Heart right ventricle (tissue), 16 donors: ENCODE measurements at regions not wholly inside any gene's neighbourhood (a gene's known extent, or its start where the extent isn't known, plus 50 kb on each side); places are given as distances from the start of the nearest gene placed in this dataset.

ENCODE experiments used
- ATAC-seq, 8 donors: fragments of 200-7000 bp; cut with Tn5 transposase; one replicate each; pipeline ENCODE4 v1.9.1; 2020; ENCODE audit warnings: mild to moderate bottlenecking in 8 of 8, moderate library complexity in 8 of 8, moderate number of reproducible peaks in 1 of 8
- DNase-seq, 2 donors: peaks; one replicate each; pipeline ENCODE4 v3.0.0-alpha.2; 2020
- H3K27ac ChIP-seq, 10 donors: fragments of 200-600 bp; sonication (generic) in 2 of 10; one replicate each; pipeline versions ENCODE4 v1.5.0 to v1.8.0; 2020 to 2022; ENCODE audit warnings: mild to moderate bottlenecking in 3 of 10
- H3K27me3 ChIP-seq, 7 donors: fragments of 200-600 bp; one replicate each; pipeline ENCODE4 v1.8.0; 2021 to 2022; ENCODE audit warnings: mild to moderate bottlenecking in 2 of 7
- H3K36me3 ChIP-seq, 9 donors: fragments of 200-600 bp; sonication (generic) in 1 of 9; one replicate each; pipeline versions ENCODE4 v1.5.0 to v1.8.0; 2020 to 2022; ENCODE audit warnings: mild to moderate bottlenecking in 2 of 9
- H3K4me1 ChIP-seq, 9 donors: fragments of 200-600 bp; sonication (generic) in 1 of 9; one replicate each; pipeline versions ENCODE4 v1.5.0 to v1.8.0; 2020 to 2022; ENCODE audit warnings: mild to moderate bottlenecking in 4 of 9
- H3K4me3 ChIP-seq, 10 donors: fragments of 200-600 bp; sonication (generic) in 2 of 10; one replicate each; pipeline versions ENCODE4 v1.5.0 to v1.8.0; 2020 to 2022; ENCODE audit warnings: mild to moderate bottlenecking in 7 of 10, moderate library complexity in 2 of 10
- H3K9me3 ChIP-seq, 11 donors: fragments of 200-600 bp in 10 of 11; sonication (generic) in 2 of 11; one replicate each; pipeline versions ENCODE4 v1.5.0 to v1.8.0; 2013 to 2022; ENCODE audit warnings: mild to moderate bottlenecking in 2 of 11, control low read depth in 1 of 11, moderate library complexity in 1 of 11
- CTCF ChIP-seq, 9 donors: fragments of 200-600 bp; sonication (generic) in 2 of 9; IDR thresholded peaks; one replicate each; pipeline versions ENCODE4 v1.5.0 to v1.8.0; 2021 to 2022; ENCODE audit warnings: antibody characterized with exemption in 9 of 9, mild to moderate bottlenecking in 5 of 9, moderate library complexity in 1 of 9
- WGBS, 2 donors: extraction: QIAGEN DNeasy Blood & Tissue Kit; methylation state at CpG; one replicate each; pipeline ENCODE4 v1.1.7; 2013; ENCODE audit warnings: inconsistent platforms in 1 of 2; 5-methylcytosine and 5-hydroxymethylcytosine counted together
- intact Hi-C, 10 donors: fragments of 100-400 bp; cut with DNase I; formaldehyde crosslinking; loops; one replicate each; pipeline versions ENCODE4 v1.11.1 to v1.14.2; 2022
- donor health status: Arrhythmogenic right ventricular cardiomyopathy.
- donor health status: ischemic (EF 13 %, LVEDD 7.1; RV severe dilation, severe dysfunction).
- donor health status: healthy with polysubstance abuse.
- donor health status: DM: no; HTN: yes; CAD: no.
- donor health status: DM: no; HTN: no; CAD: no.
- donor health status: ischemic (EF 25% LVEDD 6.9; RV normal size, moderate dysfunction).
- donor health status: ischemic (EF 25% LVEDD 5.7; RV mildly dilated, moderate dysfunction).
- donor health status: healthy.
- donor health status: DM: yes; HTN: yes; CAD: no.
- donor health status: Ischemic cardiomyopathy.
- donor health status: ischemic (EF 35%, LVEDD 5.7; RV mildly dilated, moderate dysfunction).
- donor health status: nonischemic (EF 11% LVEDD 7.7; RV severe dilation, severe dysfunction).
- donor health status: DM: yes; HTN: yes; CAD: no.
- donor health status: PGD.
- donor health status: ischemic (EF 29% LVEDD 5.4; RV normal size, mild dysfunction).
- donor health status: nonischemic (EF 23%, LVEDD 6.1; RV moderate dilation, normal function).

DNA sequence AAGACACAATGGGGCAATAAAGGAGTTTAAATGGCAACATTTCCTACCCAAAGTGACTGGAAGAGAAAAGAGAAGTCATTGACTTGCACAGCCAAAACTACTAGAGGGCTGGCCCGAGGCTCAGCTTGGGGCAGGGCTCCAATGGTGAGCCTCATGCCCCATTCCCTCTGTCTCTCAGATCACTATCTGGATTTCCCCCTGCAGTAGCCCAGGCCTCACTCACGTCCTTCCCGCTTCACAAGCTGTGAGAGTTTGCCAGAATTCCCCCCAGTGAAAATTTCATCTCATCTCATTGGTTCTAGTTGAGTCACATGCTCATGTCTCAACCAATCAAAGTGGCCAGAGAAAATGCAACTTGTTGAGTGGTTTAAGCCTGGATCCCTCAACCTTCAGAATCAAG is 181.3 kb downstream of the WDR11 start:
- 58 to 83% methylated on average over 3 of the region's 3 CpGs for WGBS, 2 donors
- no peak overlapping the region for H3K4me3 ChIP-seq
- TF ChIP-seq CTCF (IDR thresholded peaks at IDR 0.05) = no peak
- peaks cover 0 to 3% (median 0%) of the 10 kb centered on the region in 9 donors for H3K4me1 ChIP-seq
- no peak overlapping the region for H3K27ac ChIP-seq
- no peak for ATAC-seq
- peaks cover 0 to 22% (median 0%) of the 10 kb centered on the region in 7 donors for H3K27me3 ChIP-seq
- intact Hi-C loops = no loop called here
- H3K36me3 ChIP-seq = no peaks in the 10 kb centered on the region
- no peaks in the 10 kb centered on the region for H3K9me3 ChIP-seq
- no peak for DNase-seq

- intact Hi-C loops = no loop called here
- Histone ChIP-seq H3K4me3 (no peak overlapping the region), H3K36me3 (no peaks in the 10 kb centered on the region), H3K4me1 (peaks cover 0 to 3% (median 0%) of the 10 kb centered on the region in 9 donors), H3K9me3 (no peaks in the 10 kb centered on the region), H3K27me3 (peaks cover 0 to 19% (median 0%) of the 10 kb centered on the region in 7 donors), H3K27ac (no peak overlapping the region)
- WGBS, 2 donors = 54 to 56% methylated on average over 3 of the region's 3 CpGs
- TF ChIP-seq CTCF (IDR thresholded peaks at IDR 0.05) = no peak
- peak in 2 of 8 donors; percentile 42 to 86 for ATAC-seq
- no peak for DNase-seq
Observed at GRCh38 chr10:121033366-121033765, 182.2 kb downstream of the WDR11 start.

DNA sequence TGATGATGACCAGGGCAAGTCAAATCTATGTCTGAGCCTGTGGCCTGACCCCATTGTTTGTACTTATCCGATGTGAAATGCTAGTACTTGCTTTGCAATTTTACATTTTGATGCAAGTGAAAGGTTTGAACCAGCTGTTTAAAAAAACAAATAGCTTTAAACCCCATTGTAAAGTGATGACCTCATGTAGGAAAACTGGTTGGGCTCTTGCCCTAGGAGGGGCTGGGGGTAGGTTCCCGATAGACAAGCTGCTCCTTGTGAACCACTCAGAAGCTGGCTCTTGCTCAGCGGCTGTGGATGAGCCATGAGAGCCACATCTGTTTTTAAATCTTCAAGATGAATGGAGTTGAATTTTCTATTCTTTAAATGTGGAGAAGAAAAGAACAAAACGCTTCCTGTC is 185.3 kb downstream of the WDR11 start:
- H3K27me3 ChIP-seq = peaks cover 0 to 13% (median 0%) of the 10 kb centered on the region in 7 donors
- DNase-seq = no peak
- H3K27ac ChIP-seq = no peak overlapping the region

DNA sequence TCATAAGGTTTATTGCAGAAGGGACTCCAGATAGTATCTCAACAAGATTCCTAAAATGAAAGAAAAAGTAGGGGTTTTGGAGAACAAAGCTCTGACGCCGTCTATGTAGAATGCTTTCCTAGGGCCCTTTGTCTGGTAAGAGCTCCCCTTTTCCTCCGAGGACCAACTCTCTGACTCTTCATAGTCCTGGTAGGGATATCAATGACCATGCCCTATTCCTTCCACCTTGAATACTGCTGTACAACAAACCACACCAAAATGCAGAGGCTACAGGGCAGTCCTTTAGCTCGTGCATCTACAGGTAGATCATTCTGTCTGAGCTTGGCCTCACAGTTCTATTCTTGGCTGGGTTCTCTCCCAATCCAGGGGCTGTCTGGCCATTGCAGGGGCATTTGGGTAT is 190.3 kb downstream of the WDR11 start:
- H3K27ac ChIP-seq = no peak overlapping the region
- no peaks in the 10 kb centered on the region for H3K4me1 ChIP-seq
- H3K4me3 ChIP-seq = no peak overlapping the region
- intact Hi-C loops = no loop called here
- no peak for ATAC-seq
- H3K9me3 ChIP-seq = no peaks in the 10 kb centered on the region
- no peak for TF ChIP-seq CTCF (IDR thresholded peaks at IDR 0.05)
- H3K36me3 ChIP-seq = no peaks in the 10 kb centered on the region
- peaks cover 0 to 23% (median 11%) of the 10 kb centered on the region in 7 donors for H3K27me3 ChIP-seq
- WGBS, 2 donors = 80 to 84% methylated on average over 4 of the region's 4 CpGs
- no peak for DNase-seq

More for the DNA sequence above, 185.3 kb downstream of the WDR11 start:
- H3K9me3 ChIP-seq = no peaks in the 10 kb centered on the region
- ATAC-seq = peak in 1 of 8 donors; percentile 70
- 35 to 45% methylated on average over 4 of the region's 4 CpGs for WGBS, 2 donors
- TF ChIP-seq CTCF (IDR thresholded peaks at IDR 0.05) = no peak
- H3K36me3 ChIP-seq = no peaks in the 10 kb centered on the region
- no peak overlapping the region for H3K4me3 ChIP-seq
- H3K4me1 ChIP-seq = peaks cover 0 to 3% (median 0%) of the 10 kb centered on the region in 9 donors
- intact Hi-C loops = no loop called here
